Suprapubic skin (tissue), 4 donors: ENCODE measurements at regions not wholly inside any gene's neighbourhood (a gene's known extent, or its start where the extent isn't known, plus 50 kb on each side); places are given as distances from the start of the nearest gene placed in this dataset.

Experiments
- DNase-seq, 2 donors: peaks; one replicate each; pipeline ENCODE4 v3.0.0-alpha.2; 2019; ENCODE audit warnings: low spot score in 2 of 2
- H3K27ac ChIP-seq: fragments of 200-600 bp; sonication (generic); one replicate; pipeline ENCODE4 v1.5.1; 2019
- H3K27me3 ChIP-seq: fragments of 200-600 bp; sonication (generic); one replicate; pipeline ENCODE4 v1.5.1; 2019
- H3K36me3 ChIP-seq: fragments of 200-600 bp; sonication (generic); one replicate; pipeline ENCODE4 v1.5.1; 2019
- H3K4me1 ChIP-seq: fragments of 200-600 bp; sonication (generic); one replicate; pipeline ENCODE4 v1.5.1; 2019
- H3K4me3 ChIP-seq: fragments of 200-600 bp; sonication (generic); one replicate; pipeline ENCODE4 v1.5.1; 2019; ENCODE audit warnings: mild to moderate bottlenecking
- H3K9me3 ChIP-seq: fragments of 200-600 bp; sonication (generic); one replicate; pipeline ENCODE4 v1.5.1; 2019
- CTCF ChIP-seq, 2 donors: fragments of 200-600 bp in 1 of 2; fragments of 450-650 bp in 1 of 2; sonication (generic) in 1 of 2; IDR thresholded peaks; one replicate each; pipeline ENCODE4 v1.5.1; 2016 to 2019; ENCODE audit warnings: antibody characterized with exemption in 2 of 2, mild to moderate bottlenecking in 1 of 2, moderate library complexity in 1 of 2
- EP300 ChIP-seq: sonication (generic); formaldehyde crosslinking; IDR thresholded peaks from one replicate; pipeline ENCODE4 v1.6.1; 2017; ENCODE audit warnings: antibody characterized with exemption
- POLR2A ChIP-seq, 2 donors: fragments of 450-650 bp; IDR thresholded peaks; one replicate each; pipeline ENCODE4 v1.6.1; 2017; ENCODE audit warnings: antibody characterized with exemption in 2 of 2, mild to moderate bottlenecking in 2 of 2, moderate library complexity in 2 of 2
- POLR2AphosphoS5 ChIP-seq, 3 donors: sonication (generic); formaldehyde crosslinking; IDR thresholded peaks; one replicate each; pipeline ENCODE4 v1.6.1; 2017; ENCODE audit warnings: antibody characterized with exemption in 3 of 3
- WGBS: methylation state at CpG from one replicate; pipeline ENCODE4 v1.1.5; 2018; 5-methylcytosine and 5-hydroxymethylcytosine counted together

DNA sequence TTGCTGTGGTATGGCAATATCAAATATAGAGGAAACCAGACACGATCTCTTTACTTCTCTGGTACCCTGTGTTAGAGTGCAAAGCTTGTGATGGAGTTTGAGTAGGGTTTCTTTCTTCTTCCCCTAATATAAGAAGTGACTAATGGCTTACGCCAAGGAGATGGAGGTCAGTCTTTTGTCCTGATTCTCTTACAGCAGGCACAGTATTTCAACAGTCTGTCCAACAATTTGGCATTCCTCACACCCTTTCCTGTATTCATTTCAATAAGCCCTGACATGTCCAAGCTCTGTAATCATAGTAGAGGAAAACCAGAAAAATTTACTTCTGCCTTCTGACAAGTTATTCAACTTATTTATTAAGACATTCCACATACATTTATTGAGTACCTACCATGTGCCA is 546.2 kb downstream of the TMEM135 start:
- 70% methylated on average over 2 of the region's 2 CpGs for WGBS

DNA sequence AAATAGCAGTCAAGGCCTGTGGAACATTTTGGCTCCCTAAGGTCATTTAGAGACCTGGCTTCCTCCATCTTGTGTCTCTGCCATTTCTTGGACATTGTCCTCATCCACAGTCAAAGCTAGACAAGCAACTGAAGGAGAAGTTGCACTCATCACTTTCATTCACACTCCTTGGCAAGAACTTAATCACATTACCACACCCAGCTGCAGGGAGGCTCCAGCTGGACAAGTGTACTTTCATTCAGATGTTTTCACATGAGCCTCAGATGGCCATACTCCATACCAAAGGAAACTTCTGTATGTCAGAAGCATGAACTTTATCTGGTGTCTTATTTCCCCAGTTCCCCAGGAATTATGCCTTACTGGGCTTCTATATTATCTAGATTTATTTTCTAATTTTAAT is 537.4 kb downstream of the TMEM135 start:
- DNase-seq = no peak
- Histone ChIP-seq H3K9me3 (no peaks in the 10 kb centered on the region), H3K27me3 (no peaks in the 10 kb centered on the region), H3K4me3 (no peak overlapping the region), H3K27ac (no peak overlapping the region), H3K36me3 (no peaks in the 10 kb centered on the region), H3K4me1 (no peaks in the 10 kb centered on the region)
- TF ChIP-seq CTCF (IDR thresholded peaks at IDR 0.05) (no peak), EP300 (no peak), POLR2A (IDR thresholded peaks at IDR 0.05) (no peak), POLR2AphosphoS5 (IDR thresholded peaks at IDR 0.05) (no peak)

More for the DNA sequence above, 546.2 kb downstream of the TMEM135 start:
- TF ChIP-seq CTCF (IDR thresholded peaks at IDR 0.05) (no peak), EP300 (no peak), POLR2AphosphoS5 (IDR thresholded peaks at IDR 0.05) (no peak)
- DNase-seq = no peak
- no peaks in the 10 kb centered on the region for H3K4me1 ChIP-seq
- H3K9me3 ChIP-seq = no peaks in the 10 kb centered on the region
- no peaks in the 10 kb centered on the region for H3K36me3 ChIP-seq
- no peak overlapping the region for H3K4me3 ChIP-seq
- H3K27me3 ChIP-seq = no peaks in the 10 kb centered on the region
- no peak overlapping the region for H3K27ac ChIP-seq

DNA sequence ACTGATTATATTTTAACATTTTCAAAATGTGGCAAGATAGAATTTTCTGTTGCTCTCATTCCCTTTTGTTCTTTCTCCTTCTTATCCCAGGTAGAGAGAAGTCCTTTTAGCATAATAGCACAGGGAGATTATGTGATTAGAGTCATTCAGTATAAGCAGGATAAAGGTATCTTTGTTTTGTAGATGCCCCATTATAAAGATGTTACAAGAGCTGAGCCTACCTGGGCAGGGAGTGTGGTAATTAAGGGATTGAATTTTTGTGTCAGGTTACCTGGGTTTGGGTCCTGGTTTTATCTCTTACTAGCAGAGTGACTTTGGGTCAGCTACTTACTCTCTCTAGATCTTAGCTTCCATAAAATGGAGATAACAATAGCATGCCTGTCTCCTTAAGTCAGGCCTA is 536.5 kb downstream of the TMEM135 start:
- Histone ChIP-seq H3K36me3 (no peaks in the 10 kb centered on the region), H3K4me1 (no peaks in the 10 kb centered on the region), H3K9me3 (no peaks in the 10 kb centered on the region), H3K27ac (no peak overlapping the region), H3K27me3 (no peaks in the 10 kb centered on the region), H3K4me3 (no peak overlapping the region)
- no peak for TF ChIP-seq POLR2AphosphoS5 (IDR thresholded peaks at IDR 0.05)
- TF ChIP-seq CTCF (IDR thresholded peaks at IDR 0.05) = no peak
- TF ChIP-seq POLR2A (IDR thresholded peaks at IDR 0.05) = no peak
- no peak for TF ChIP-seq EP300
- no peak for DNase-seq

DNA sequence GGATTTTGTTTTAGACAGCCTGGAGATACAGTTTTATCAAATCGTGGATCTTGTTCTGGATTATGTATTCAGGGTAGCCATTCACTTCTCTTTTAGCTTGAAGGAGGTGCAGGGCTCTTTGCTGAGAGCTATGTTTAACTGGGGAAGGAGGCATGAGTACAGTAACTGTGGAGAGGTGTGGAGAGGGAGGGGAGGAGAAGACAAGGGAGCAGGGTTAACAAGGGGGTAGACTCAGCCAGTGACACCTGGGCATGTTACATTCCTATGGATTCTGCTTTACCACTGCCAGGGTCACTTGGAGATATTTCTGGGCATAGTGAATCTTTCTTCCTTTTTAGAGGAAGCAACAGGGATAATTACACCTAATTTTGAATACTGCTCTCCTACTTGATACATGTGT is 536.0 kb downstream of the TMEM135 start:
- Histone ChIP-seq H3K27ac (no peak overlapping the region), H3K27me3 (no peaks in the 10 kb centered on the region), H3K36me3 (no peaks in the 10 kb centered on the region), H3K4me3 (no peak overlapping the region), H3K9me3 (no peaks in the 10 kb centered on the region), H3K4me1 (no peaks in the 10 kb centered on the region)
- WGBS = 68% methylated on average over 1 of the region's 1 CpG
- TF ChIP-seq POLR2AphosphoS5 (IDR thresholded peaks at IDR 0.05) = no peak
- no peak for TF ChIP-seq POLR2A (IDR thresholded peaks at IDR 0.05)
- TF ChIP-seq EP300 = no peak
- no peak for TF ChIP-seq CTCF (IDR thresholded peaks at IDR 0.05)
- no peak for DNase-seq

DNA sequence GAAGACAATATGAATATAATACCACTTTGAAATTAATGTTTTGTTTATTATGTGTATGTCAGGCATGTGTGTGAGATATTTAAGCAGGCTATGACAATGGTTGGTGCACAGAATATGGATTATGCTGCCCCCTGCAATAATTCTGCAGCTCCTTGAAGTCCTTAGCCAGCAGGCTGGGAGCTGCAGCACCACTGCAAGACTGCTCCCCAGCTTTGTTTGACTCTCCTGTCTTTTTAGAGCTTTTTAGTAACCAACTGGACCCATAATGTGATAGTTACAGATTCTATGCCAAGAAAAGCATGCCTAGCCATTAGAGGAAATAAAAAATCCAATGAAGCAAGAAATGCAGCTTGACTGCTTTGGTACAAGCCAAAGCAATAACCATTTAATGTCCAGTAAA is 535.1 kb downstream of the TMEM135 start:
- no peak for DNase-seq
- no peaks in the 10 kb centered on the region for H3K27me3 ChIP-seq
- H3K27ac ChIP-seq = no peak overlapping the region
- H3K4me3 ChIP-seq = no peak overlapping the region
- H3K36me3 ChIP-seq = no peaks in the 10 kb centered on the region
- H3K9me3 ChIP-seq = no peaks in the 10 kb centered on the region
- H3K4me1 ChIP-seq = no peaks in the 10 kb centered on the region
- TF ChIP-seq POLR2A (IDR thresholded peaks at IDR 0.05) = no peak
- no peak for TF ChIP-seq CTCF (IDR thresholded peaks at IDR 0.05)
- no peak for TF ChIP-seq POLR2AphosphoS5 (IDR thresholded peaks at IDR 0.05)
- no peak for TF ChIP-seq EP300
